Esophagus muscularis mucosa (tissue), 4 donors: ENCODE measurements at regions not wholly inside any gene's neighbourhood (a gene's known extent, or its start where the extent isn't known, plus 50 kb on each side); places are given as distances from the start of the nearest gene placed in this dataset.

Experiments
- DNase-seq: peaks from one replicate; pipeline ENCODE4 v3.0.0-alpha.2; 2017; ENCODE audit errors: extremely low spot score
- H3K27ac ChIP-seq, 4 donors: fragments of 200-600 bp; sonication (generic); replicated peaks in 1 of 4; 1 replicate in 3 of 4; 2 replicates in 1 of 4; pipeline ENCODE4 v1.5.1; 2016 to 2019; ENCODE audit warnings: mild to moderate bottlenecking in 1 of 4
- H3K27me3 ChIP-seq, 4 donors: fragments of 200-600 bp; sonication (generic); one replicate each; pipeline versions ENCODE4 v1.5.1 to v1.6.0; 2016 to 2019
- H3K36me3 ChIP-seq, 4 donors: fragments of 200-600 bp; sonication (generic); one replicate each; pipeline ENCODE4 v1.5.1; 2016 to 2019
- H3K4me1 ChIP-seq, 4 donors: fragments of 200-600 bp; sonication (generic); one replicate each; pipeline ENCODE4 v1.5.1; 2016 to 2019
- H3K4me3 ChIP-seq, 4 donors: fragments of 200-600 bp; sonication (generic); 1 replicate in 2 of 4; 2 replicates in 2 of 4; pipeline ENCODE4 v1.5.1; 2016 to 2019; ENCODE audit warnings: mild to moderate bottlenecking in 4 of 4, moderate library complexity in 1 of 4
- H3K9me3 ChIP-seq, 4 donors: fragments of 200-600 bp; sonication (generic); 1 replicate in 3 of 4; 2 replicates in 1 of 4; pipeline ENCODE4 v1.5.1; 2016 to 2019
- EP300 ChIP-seq: sonication (generic); formaldehyde crosslinking; IDR thresholded peaks from one replicate; pipeline ENCODE4 v1.6.1; 2017; ENCODE audit warnings: antibody characterized with exemption
- POLR2A ChIP-seq: fragments of 450-650 bp; IDR thresholded peaks from one replicate; pipeline ENCODE4 v1.6.1; 2017; ENCODE audit warnings: antibody characterized with exemption, moderate library complexity, mild to moderate bottlenecking, low read depth
- POLR2AphosphoS5 ChIP-seq, 2 donors: sonication (generic); formaldehyde crosslinking; IDR thresholded peaks; one replicate each; pipeline ENCODE4 v1.6.1; 2017; ENCODE audit warnings: antibody characterized with exemption in 2 of 2
- WGBS: methylation state at CpG from one replicate; pipeline ENCODE4 v1.1.5; 2018; 5-methylcytosine and 5-hydroxymethylcytosine counted together
- intact Hi-C: fragments of 100-400 bp; cut with DNase I; formaldehyde crosslinking; loops from one replicate; pipeline ENCODE4 v1.15.1; 2023
- TF ChIP-seq, protein P1 (sequence below), 3 experiments: fragments of 200-600 bp in 2 of 3; fragments of 450-650 bp in 1 of 3; sonication (generic) in 2 of 3; IDR thresholded peaks; one replicate each; pipeline ENCODE4 v1.5.1; 2017 to 2019; ENCODE audit warnings: antibody characterized with exemption in 3 of 3, mild to moderate bottlenecking in 2 of 3, moderate library complexity in 1 of 3

DNA sequence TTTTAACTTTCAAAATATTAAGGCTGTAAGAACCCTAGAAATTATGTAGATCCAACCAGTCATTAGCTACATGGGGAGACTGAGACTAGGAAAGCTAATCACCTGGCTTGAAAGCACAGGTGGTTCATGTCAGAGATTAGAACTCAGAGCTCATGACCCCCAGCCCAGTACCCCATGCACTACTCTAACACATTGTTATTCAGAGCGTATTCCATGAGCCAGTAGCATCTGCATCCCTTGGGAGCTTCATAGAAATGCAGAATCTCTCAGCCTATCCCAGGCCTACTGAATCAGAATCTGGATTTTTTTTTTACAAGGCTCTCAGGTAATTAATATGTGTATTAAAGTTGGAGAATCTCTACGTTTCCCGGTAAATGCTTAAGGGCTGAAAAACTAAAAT, 161.7 kb downstream of the BTG1 start:
- intact Hi-C loops = no loop called here
- Histone ChIP-seq H3K4me1 (peaks cover 5 to 18% (median 9%) of the 10 kb centered on the region in 4 donors), H3K4me3 (no peak overlapping the region), H3K27ac (no peak overlapping the region), H3K36me3 (no peaks in the 10 kb centered on the region), H3K27me3 (no peaks in the 10 kb centered on the region), H3K9me3 (no peaks in the 10 kb centered on the region)
- no peak for TF ChIP-seq POLR2AphosphoS5 (IDR thresholded peaks at IDR 0.05)
- TF ChIP-seq EP300 = no peak
- TF ChIP-seq POLR2A = no peak
- TF ChIP-seq, protein P1, sequence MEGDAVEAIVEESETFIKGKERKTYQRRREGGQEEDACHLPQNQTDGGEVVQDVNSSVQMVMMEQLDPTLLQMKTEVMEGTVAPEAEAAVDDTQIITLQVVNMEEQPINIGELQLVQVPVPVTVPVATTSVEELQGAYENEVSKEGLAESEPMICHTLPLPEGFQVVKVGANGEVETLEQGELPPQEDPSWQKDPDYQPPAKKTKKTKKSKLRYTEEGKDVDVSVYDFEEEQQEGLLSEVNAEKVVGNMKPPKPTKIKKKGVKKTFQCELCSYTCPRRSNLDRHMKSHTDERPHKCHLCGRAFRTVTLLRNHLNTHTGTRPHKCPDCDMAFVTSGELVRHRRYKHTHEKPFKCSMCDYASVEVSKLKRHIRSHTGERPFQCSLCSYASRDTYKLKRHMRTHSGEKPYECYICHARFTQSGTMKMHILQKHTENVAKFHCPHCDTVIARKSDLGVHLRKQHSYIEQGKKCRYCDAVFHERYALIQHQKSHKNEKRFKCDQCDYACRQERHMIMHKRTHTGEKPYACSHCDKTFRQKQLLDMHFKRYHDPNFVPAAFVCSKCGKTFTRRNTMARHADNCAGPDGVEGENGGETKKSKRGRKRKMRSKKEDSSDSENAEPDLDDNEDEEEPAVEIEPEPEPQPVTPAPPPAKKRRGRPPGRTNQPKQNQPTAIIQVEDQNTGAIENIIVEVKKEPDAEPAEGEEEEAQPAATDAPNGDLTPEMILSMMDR (IDR thresholded peaks at IDR 0.05) = no peak
- DNase-seq = no peak
- WGBS = 86% methylated on average over 3 of the region's 3 CpGs

DNA sequence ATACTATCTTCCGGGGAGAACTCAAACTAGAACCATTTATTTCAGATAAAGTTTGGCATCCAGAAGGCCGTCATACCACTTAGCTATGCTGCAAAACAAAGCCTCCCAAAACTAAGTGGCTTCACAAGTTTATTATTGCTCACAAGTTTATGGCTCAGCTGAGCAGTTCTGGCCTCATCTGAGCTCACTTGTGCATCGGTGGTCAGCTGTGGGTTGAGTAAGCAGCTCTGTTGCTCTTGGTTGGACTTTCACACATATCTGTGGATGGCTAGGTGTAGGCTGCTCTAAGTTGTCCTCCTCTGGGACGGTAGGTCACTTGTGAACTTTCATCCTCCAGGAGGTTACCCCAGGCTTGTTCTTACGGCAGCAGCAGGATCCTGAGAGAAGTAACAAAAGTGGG, 162.7 kb downstream of the BTG1 start:
- 91% methylated on average over 5 of the region's 5 CpGs for WGBS
- no peak for TF ChIP-seq POLR2AphosphoS5 (IDR thresholded peaks at IDR 0.05)
- TF ChIP-seq EP300 = no peak
- no peak for TF ChIP-seq POLR2A
- TF ChIP-seq, protein P1 (IDR thresholded peaks at IDR 0.05) = no peak
- Histone ChIP-seq H3K4me3 (no peak overlapping the region), H3K27me3 (no peaks in the 10 kb centered on the region), H3K4me1 (peaks cover 5 to 19% (median 12%) of the 10 kb centered on the region in 4 donors), H3K36me3 (no peaks in the 10 kb centered on the region), H3K27ac (no peak overlapping the region), H3K9me3 (no peaks in the 10 kb centered on the region)
- DNase-seq = no peak
- intact Hi-C loops = no loop called here

DNA sequence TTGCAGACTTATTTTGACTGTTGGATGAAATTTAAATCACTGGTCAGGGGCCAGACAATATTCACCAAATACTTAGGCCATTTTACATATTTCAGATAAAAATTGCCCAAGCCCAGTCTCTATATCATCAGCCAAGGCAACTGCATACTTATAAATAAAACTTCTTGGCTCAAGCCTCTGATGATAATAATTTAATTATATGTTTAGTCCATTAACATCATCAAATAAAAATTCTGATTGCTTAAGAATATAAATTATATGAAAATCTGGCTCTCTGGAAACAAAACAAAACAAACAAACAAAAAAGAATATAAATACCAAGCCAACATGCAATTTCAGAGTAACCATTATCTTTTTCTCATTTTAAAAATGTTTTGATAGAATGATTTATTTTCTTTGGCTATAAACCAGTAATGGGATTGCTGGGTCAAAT, 165.2 kb downstream of the BTG1 start:
- no peak for TF ChIP-seq EP300
- no peak for DNase-seq
- Histone ChIP-seq H3K36me3 (no peaks in the 10 kb centered on the region), H3K27ac (no peak overlapping the region), H3K4me1 (peaks cover 5 to 17% (median 6%) of the 10 kb centered on the region in 4 donors), H3K9me3 (no peaks in the 10 kb centered on the region), H3K27me3 (no peaks in the 10 kb centered on the region), H3K4me3 (no peak overlapping the region)
- intact Hi-C loops = no loop called here

DNA sequence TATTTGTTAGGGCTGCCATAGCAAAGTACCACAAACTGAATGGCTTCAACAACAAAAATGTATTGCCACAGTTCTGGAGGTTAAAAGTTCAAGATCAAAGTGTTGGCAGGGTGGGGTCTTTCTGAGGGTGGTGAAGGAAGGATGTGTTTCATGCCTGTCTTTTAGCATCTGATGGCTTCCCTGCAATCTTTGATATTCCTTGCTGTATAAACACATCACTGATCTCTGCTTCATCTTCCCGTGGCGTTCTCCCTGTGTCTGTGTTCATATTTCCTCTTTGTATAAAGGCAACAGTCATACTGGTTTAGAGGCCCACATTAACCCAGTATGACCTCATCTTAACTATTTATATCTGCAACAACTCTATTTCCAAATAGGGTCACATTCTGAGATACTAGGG, 167.5 kb downstream of the BTG1 start:
- WGBS = 24% methylated on average over 2 of the region's 2 CpGs
- Histone ChIP-seq H3K36me3 (no peaks in the 10 kb centered on the region), H3K4me3 (no peak overlapping the region), H3K4me1 (peaks cover 0 to 7% (median 0%) of the 10 kb centered on the region in 4 donors), H3K27ac (no peak overlapping the region), H3K27me3 (no peaks in the 10 kb centered on the region), H3K9me3 (no peaks in the 10 kb centered on the region)
- no peak for DNase-seq
- no peak for TF ChIP-seq POLR2AphosphoS5 (IDR thresholded peaks at IDR 0.05)
- no peak for TF ChIP-seq EP300
- TF ChIP-seq POLR2A = no peak
- TF ChIP-seq, protein P1 (IDR thresholded peaks at IDR 0.05) = no peak
- intact Hi-C loops = no loop called here

DNA sequence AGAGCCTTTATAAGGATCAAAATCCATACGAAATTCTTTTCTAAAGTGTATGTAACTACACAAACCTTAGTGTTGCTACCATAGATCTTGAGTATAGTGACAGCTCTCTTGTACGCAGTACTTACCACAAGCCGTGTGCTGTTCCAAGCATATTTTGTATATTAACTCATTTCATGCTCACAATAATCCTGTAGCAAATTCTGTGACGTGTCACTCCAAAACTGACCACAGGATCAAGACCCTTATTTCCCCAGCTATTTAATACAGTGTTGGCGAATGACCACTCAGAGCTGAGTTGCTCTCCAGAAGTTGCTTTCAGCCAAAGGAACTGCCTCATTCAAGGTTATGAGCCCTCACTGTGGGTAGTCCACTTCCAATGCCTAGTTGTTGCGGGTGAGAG, 169.8 kb downstream of the BTG1 start:
- Histone ChIP-seq H3K4me1 (peaks cover 0 to 7% (median 0%) of the 10 kb centered on the region in 4 donors), H3K36me3 (no peaks in the 10 kb centered on the region), H3K27ac (no peak overlapping the region), H3K27me3 (no peaks in the 10 kb centered on the region), H3K9me3 (no peaks in the 10 kb centered on the region), H3K4me3 (no peak overlapping the region)
- intact Hi-C loops = no loop called here
- TF ChIP-seq, protein P1 (IDR thresholded peaks at IDR 0.05) = no peak
- no peak for TF ChIP-seq POLR2AphosphoS5 (IDR thresholded peaks at IDR 0.05)
- no peak for TF ChIP-seq EP300
- no peak for TF ChIP-seq POLR2A
- WGBS = 96% methylated on average over 6 of the region's 6 CpGs
- no peak for DNase-seq
